ENCODE measurements at regions not wholly inside any gene's neighbourhood (a gene's known extent, or its start where the extent isn't known, plus 50 kb on each side); places are given as distances from the start of the nearest gene placed in this dataset.

GRCh38 chr6:164842085-164842484 is 467.3 kb downstream of the C6orf118 start:
- H3K4me3 Mint-ChIP-seq = no peak overlapping the region
- H3K27me3 Mint-ChIP-seq = no peaks in the 10 kb centered on the region
- Histone ChIP-seq H3K36me3 (ENCODE audit: insufficient read depth, low read length) (no peaks in the 10 kb centered on the region), H3K4me1 (ENCODE audit: insufficient read depth, low read length) (no peaks in the 10 kb centered on the region), H3K9me3 (ENCODE audit: low read length) (no peaks in the 10 kb centered on the region), H3K4me3 (ENCODE audit: low read length) (no peak overlapping the region), H3K27ac (ENCODE audit: low read depth, low read length) (no peak overlapping the region), H3K27me3 (ENCODE audit: insufficient read depth, low read length, poor library complexity, severe bottlenecking) (no peaks in the 10 kb centered on the region)
- ChIA-PET CTCF (no interaction called here), POLR2A (no interaction called here)
- no peak overlapping the region for H3K27ac Mint-ChIP-seq
- peaks cover 1 to 18% (median 5%) of the 10 kb centered on the region in 5 donors for H3K9me3 Mint-ChIP-seq
- no peak for DNase-seq
- H3K36me3 Mint-ChIP-seq = no peaks in the 10 kb centered on the region
- no peaks in the 10 kb centered on the region for H3K4me1 Mint-ChIP-seq

GRCh38 chr6:164838068-164838615 is 471.3 kb downstream of the C6orf118 start:
- no peaks in the 10 kb centered on the region for H3K36me3 Mint-ChIP-seq
- Histone ChIP-seq H3K4me3 (ENCODE audit: low read length) (no peak overlapping the region), H3K9me3 (ENCODE audit: low read length) (no peaks in the 10 kb centered on the region), H3K36me3 (ENCODE audit: insufficient read depth, low read length) (no peaks in the 10 kb centered on the region), H3K27ac (ENCODE audit: low read depth, low read length) (no peak overlapping the region), H3K27me3 (ENCODE audit: insufficient read depth, low read length, poor library complexity, severe bottlenecking) (no peaks in the 10 kb centered on the region), H3K4me1 (ENCODE audit: insufficient read depth, low read length) (no peaks in the 10 kb centered on the region)
- no peak for DNase-seq
- H3K27me3 Mint-ChIP-seq = no peaks in the 10 kb centered on the region
- POLR2A ChIA-PET = no interaction called here
- no peak overlapping the region for H3K27ac Mint-ChIP-seq
- H3K4me1 Mint-ChIP-seq = no peaks in the 10 kb centered on the region
- H3K4me3 Mint-ChIP-seq = no peak overlapping the region
- H3K9me3 Mint-ChIP-seq = peaks cover 1 to 16% (median 4%) of the 10 kb centered on the region in 5 donors
- CTCF ChIA-PET = no interaction called here

- Mint-ChIP-seq H3K27ac (peak overlapping the region in 1 of 8 donors; percentile 3), H3K4me1 (no peaks in the 10 kb centered on the region)
- POLR2A ChIA-PET = no interaction called here
Observed at GRCh38 chr6:164836486-164836885, 472.9 kb downstream of the C6orf118 start.

GRCh38 chr6:164832410-164832809 is 477.0 kb downstream of the C6orf118 start:
- H3K4me1 Mint-ChIP-seq = no peaks in the 10 kb centered on the region
- POLR2A ChIA-PET = no interaction called here

More at GRCh38 chr6:164836486-164836885, 472.9 kb downstream of the C6orf118 start:
- no peaks in the 10 kb centered on the region for H3K27me3 ChIP-seq (ENCODE audit: insufficient read depth, low read length, poor library complexity, severe bottlenecking)
- Mint-ChIP-seq H3K27me3 (no peaks in the 10 kb centered on the region), H3K4me3 (no peak overlapping the region), H3K9me3 (peaks cover 0 to 19% (median 4%) of the 10 kb centered on the region in 5 donors), H3K36me3 (no peaks in the 10 kb centered on the region)
- H3K4me1 ChIP-seq (ENCODE audit: insufficient read depth, low read length) = no peaks in the 10 kb centered on the region
- H3K9me3 ChIP-seq (ENCODE audit: low read length) = no peaks in the 10 kb centered on the region
- H3K36me3 ChIP-seq (ENCODE audit: insufficient read depth, low read length) = no peaks in the 10 kb centered on the region
- no peak overlapping the region for H3K27ac ChIP-seq (ENCODE audit: low read depth, low read length)
- CTCF ChIA-PET = no interaction called here
- DNase-seq = no peak
- H3K4me3 ChIP-seq (ENCODE audit: low read length) = no peak overlapping the region

GRCh38 chr6:164827537-164827936 is 481.9 kb downstream of the C6orf118 start:
- Mint-ChIP-seq H3K36me3 (no peaks in the 10 kb centered on the region), H3K27ac (peak overlapping the region in 1 of 8 donors; percentile 27), H3K4me3 (no peak overlapping the region), H3K9me3 (peaks cover 0 to 17% (median 8%) of the 10 kb centered on the region in 5 donors), H3K4me1 (no peaks in the 10 kb centered on the region), H3K27me3 (no peaks in the 10 kb centered on the region)
- ChIA-PET CTCF (no interaction called here), POLR2A (no interaction called here)
- no peak overlapping the region for H3K4me3 ChIP-seq (ENCODE audit: low read length)
- no peak for DNase-seq
- H3K27me3 ChIP-seq (ENCODE audit: insufficient read depth, low read length, poor library complexity, severe bottlenecking) = no peaks in the 10 kb centered on the region
- H3K27ac ChIP-seq (ENCODE audit: low read depth, low read length) = no peak overlapping the region
- H3K4me1 ChIP-seq (ENCODE audit: insufficient read depth, low read length) = no peaks in the 10 kb centered on the region
- no peaks in the 10 kb centered on the region for H3K36me3 ChIP-seq (ENCODE audit: insufficient read depth, low read length)
- no peaks in the 10 kb centered on the region for H3K9me3 ChIP-seq (ENCODE audit: low read length)

More at GRCh38 chr6:164832410-164832809, 477.0 kb downstream of the C6orf118 start:
- H3K36me3 Mint-ChIP-seq = no peaks in the 10 kb centered on the region
- no peak overlapping the region for H3K4me3 ChIP-seq (ENCODE audit: low read length)
- H3K27me3 Mint-ChIP-seq = no peaks in the 10 kb centered on the region
- DNase-seq = no peak
- H3K4me3 Mint-ChIP-seq = no peak overlapping the region
- H3K9me3 ChIP-seq (ENCODE audit: low read length) = no peaks in the 10 kb centered on the region
- no peak overlapping the region for H3K27ac Mint-ChIP-seq
- CTCF ChIA-PET = no interaction called here
- no peaks in the 10 kb centered on the region for H3K36me3 ChIP-seq (ENCODE audit: insufficient read depth, low read length)
- H3K9me3 Mint-ChIP-seq = peaks cover 0 to 16% (median 6%) of the 10 kb centered on the region in 5 donors
- H3K27me3 ChIP-seq (ENCODE audit: insufficient read depth, low read length, poor library complexity, severe bottlenecking) = no peaks in the 10 kb centered on the region
- H3K4me1 ChIP-seq (ENCODE audit: insufficient read depth, low read length) = no peaks in the 10 kb centered on the region
- no peak overlapping the region for H3K27ac ChIP-seq (ENCODE audit: low read depth, low read length)

GRCh38 chr6:164826831-164827468 is 482.5 kb downstream of the C6orf118 start:
- no peaks in the 10 kb centered on the region for H3K27me3 ChIP-seq (ENCODE audit: insufficient read depth, low read length, poor library complexity, severe bottlenecking)
- no peaks in the 10 kb centered on the region for H3K36me3 ChIP-seq (ENCODE audit: insufficient read depth, low read length)
- no peak overlapping the region for H3K27ac ChIP-seq (ENCODE audit: low read depth, low read length)
- H3K4me1 Mint-ChIP-seq = no peaks in the 10 kb centered on the region
- no peak for DNase-seq
- no peak overlapping the region for H3K4me3 ChIP-seq (ENCODE audit: low read length)
- H3K4me3 Mint-ChIP-seq = no peak overlapping the region
- H3K27me3 Mint-ChIP-seq = no peaks in the 10 kb centered on the region
- no peaks in the 10 kb centered on the region for H3K4me1 ChIP-seq (ENCODE audit: insufficient read depth, low read length)
- H3K27ac Mint-ChIP-seq = peak overlapping the region in 1 of 8 donors; percentile 27
- ChIA-PET CTCF (no interaction called here), POLR2A (no interaction called here)
- no peaks in the 10 kb centered on the region for H3K36me3 Mint-ChIP-seq
- H3K9me3 Mint-ChIP-seq = peaks cover 0 to 18% (median 10%) of the 10 kb centered on the region in 5 donors
- no peaks in the 10 kb centered on the region for H3K9me3 ChIP-seq (ENCODE audit: low read length)

GRCh38 chr6:164825386-164825785 is 484.0 kb downstream of the C6orf118 start:
- Mint-ChIP-seq H3K27me3 (no peaks in the 10 kb centered on the region), H3K4me3 (no peak overlapping the region), H3K9me3 (peaks cover 0 to 16% (median 13%) of the 10 kb centered on the region in 5 donors), H3K36me3 (no peaks in the 10 kb centered on the region), H3K4me1 (no peaks in the 10 kb centered on the region), H3K27ac (no peak overlapping the region)
- ChIA-PET POLR2A (no interaction called here), CTCF (no interaction called here)
- Histone ChIP-seq H3K27ac (ENCODE audit: low read depth, low read length) (no peak overlapping the region), H3K36me3 (ENCODE audit: insufficient read depth, low read length) (no peaks in the 10 kb centered on the region), H3K9me3 (ENCODE audit: low read length) (no peaks in the 10 kb centered on the region), H3K4me3 (ENCODE audit: low read length) (no peak overlapping the region), H3K4me1 (ENCODE audit: insufficient read depth, low read length) (no peaks in the 10 kb centered on the region), H3K27me3 (ENCODE audit: insufficient read depth, low read length, poor library complexity, severe bottlenecking) (no peaks in the 10 kb centered on the region)
- no peak for DNase-seq

GRCh38 chr6:164817662-164818061 is 491.7 kb downstream of the C6orf118 start:
- peaks cover 8 to 20% (median 13%) of the 10 kb centered on the region in 5 donors for H3K9me3 Mint-ChIP-seq
- H3K27me3 Mint-ChIP-seq = no peaks in the 10 kb centered on the region
- H3K9me3 ChIP-seq (ENCODE audit: low read length) = no peaks in the 10 kb centered on the region
- no peaks in the 10 kb centered on the region for H3K36me3 Mint-ChIP-seq
- no peak overlapping the region for H3K27ac Mint-ChIP-seq
- DNase-seq = no peak
- ChIA-PET POLR2A (no interaction called here), CTCF (no interaction called here)
- H3K4me1 ChIP-seq (ENCODE audit: insufficient read depth, low read length) = no peaks in the 10 kb centered on the region
- no peaks in the 10 kb centered on the region for H3K27me3 ChIP-seq (ENCODE audit: insufficient read depth, low read length, poor library complexity, severe bottlenecking)
- H3K4me3 ChIP-seq (ENCODE audit: low read length) = no peak overlapping the region
- no peaks in the 10 kb centered on the region for H3K36me3 ChIP-seq (ENCODE audit: insufficient read depth, low read length)
- no peaks in the 10 kb centered on the region for H3K4me1 Mint-ChIP-seq
- H3K4me3 Mint-ChIP-seq = no peak overlapping the region
- H3K27ac ChIP-seq (ENCODE audit: low read depth, low read length) = no peak overlapping the region
